Heart right ventricle (tissue), 16 donors: ENCODE measurements at regions not wholly inside any gene's neighbourhood (a gene's known extent, or its start where the extent isn't known, plus 50 kb on each side); places are given as distances from the start of the nearest gene placed in this dataset.

Experiments
- ATAC-seq, 8 donors: fragments of 200-7000 bp; cut with Tn5 transposase; one replicate each; pipeline ENCODE4 v1.9.1; 2020; ENCODE audit warnings: mild to moderate bottlenecking in 8 of 8, moderate library complexity in 8 of 8, moderate number of reproducible peaks in 1 of 8
- DNase-seq, 2 donors: peaks; one replicate each; pipeline ENCODE4 v3.0.0-alpha.2; 2020
- H3K27ac ChIP-seq, 10 donors: fragments of 200-600 bp; sonication (generic) in 2 of 10; one replicate each; pipeline versions ENCODE4 v1.5.0 to v1.8.0; 2020 to 2022; ENCODE audit warnings: mild to moderate bottlenecking in 3 of 10
- H3K27me3 ChIP-seq, 7 donors: fragments of 200-600 bp; one replicate each; pipeline ENCODE4 v1.8.0; 2021 to 2022; ENCODE audit warnings: mild to moderate bottlenecking in 2 of 7
- H3K36me3 ChIP-seq, 9 donors: fragments of 200-600 bp; sonication (generic) in 1 of 9; one replicate each; pipeline versions ENCODE4 v1.5.0 to v1.8.0; 2020 to 2022; ENCODE audit warnings: mild to moderate bottlenecking in 2 of 9
- H3K4me1 ChIP-seq, 9 donors: fragments of 200-600 bp; sonication (generic) in 1 of 9; one replicate each; pipeline versions ENCODE4 v1.5.0 to v1.8.0; 2020 to 2022; ENCODE audit warnings: mild to moderate bottlenecking in 4 of 9
- H3K4me3 ChIP-seq, 10 donors: fragments of 200-600 bp; sonication (generic) in 2 of 10; one replicate each; pipeline versions ENCODE4 v1.5.0 to v1.8.0; 2020 to 2022; ENCODE audit warnings: mild to moderate bottlenecking in 7 of 10, moderate library complexity in 2 of 10
- H3K9me3 ChIP-seq, 11 donors: fragments of 200-600 bp in 10 of 11; sonication (generic) in 2 of 11; one replicate each; pipeline versions ENCODE4 v1.5.0 to v1.8.0; 2013 to 2022; ENCODE audit warnings: mild to moderate bottlenecking in 2 of 11, control low read depth in 1 of 11, moderate library complexity in 1 of 11
- WGBS, 2 donors: extraction: QIAGEN DNeasy Blood & Tissue Kit; methylation state at CpG; one replicate each; pipeline ENCODE4 v1.1.7; 2013; ENCODE audit warnings: inconsistent platforms in 1 of 2; 5-methylcytosine and 5-hydroxymethylcytosine counted together
- intact Hi-C, 10 donors: fragments of 100-400 bp; cut with DNase I; formaldehyde crosslinking; loops; one replicate each; pipeline versions ENCODE4 v1.11.1 to v1.14.2; 2022
- TF ChIP-seq, protein P1 (sequence below), 9 donors: fragments of 200-600 bp; sonication (generic) in 2 of 9; IDR thresholded peaks; one replicate each; pipeline versions ENCODE4 v1.5.0 to v1.8.0; 2021 to 2022; ENCODE audit warnings: antibody characterized with exemption in 9 of 9, mild to moderate bottlenecking in 5 of 9, moderate library complexity in 1 of 9
- donor health status: Arrhythmogenic right ventricular cardiomyopathy.
- donor health status: ischemic (EF 13 %, LVEDD 7.1; RV severe dilation, severe dysfunction).
- donor health status: healthy with polysubstance abuse.
- donor health status: DM: no; HTN: yes; CAD: no.
- donor health status: DM: no; HTN: no; CAD: no.
- donor health status: ischemic (EF 25% LVEDD 6.9; RV normal size, moderate dysfunction).
- donor health status: ischemic (EF 25% LVEDD 5.7; RV mildly dilated, moderate dysfunction).
- donor health status: healthy.
- donor health status: DM: yes; HTN: yes; CAD: no.
- donor health status: Ischemic cardiomyopathy.
- donor health status: ischemic (EF 35%, LVEDD 5.7; RV mildly dilated, moderate dysfunction).
- donor health status: nonischemic (EF 11% LVEDD 7.7; RV severe dilation, severe dysfunction).
- donor health status: DM: yes; HTN: yes; CAD: no.
- donor health status: PGD.
- donor health status: ischemic (EF 29% LVEDD 5.4; RV normal size, mild dysfunction).
- donor health status: nonischemic (EF 23%, LVEDD 6.1; RV moderate dilation, normal function).

DNA sequence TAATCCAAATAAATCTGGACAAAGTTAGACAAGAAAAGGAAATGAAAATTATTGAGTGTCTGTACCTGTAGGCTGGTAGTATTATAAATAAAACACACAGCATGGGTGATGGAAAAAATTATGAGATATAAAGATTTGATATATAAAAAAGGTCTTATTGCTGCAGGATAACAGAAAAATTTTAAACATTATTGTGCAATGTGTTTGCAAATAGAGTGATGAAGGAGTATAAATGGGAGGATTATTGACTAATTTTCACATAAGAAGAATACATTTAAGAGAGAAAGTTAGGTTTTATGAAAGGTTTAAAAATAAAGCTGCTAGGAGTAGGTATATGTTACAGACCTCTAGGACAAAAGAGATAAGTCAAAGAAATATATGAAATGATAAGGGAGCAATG, 336.7 kb upstream of the MAN1A1 start:
- H3K4me3 ChIP-seq, result no peak overlapping the region
- TF ChIP-seq, protein P1, sequence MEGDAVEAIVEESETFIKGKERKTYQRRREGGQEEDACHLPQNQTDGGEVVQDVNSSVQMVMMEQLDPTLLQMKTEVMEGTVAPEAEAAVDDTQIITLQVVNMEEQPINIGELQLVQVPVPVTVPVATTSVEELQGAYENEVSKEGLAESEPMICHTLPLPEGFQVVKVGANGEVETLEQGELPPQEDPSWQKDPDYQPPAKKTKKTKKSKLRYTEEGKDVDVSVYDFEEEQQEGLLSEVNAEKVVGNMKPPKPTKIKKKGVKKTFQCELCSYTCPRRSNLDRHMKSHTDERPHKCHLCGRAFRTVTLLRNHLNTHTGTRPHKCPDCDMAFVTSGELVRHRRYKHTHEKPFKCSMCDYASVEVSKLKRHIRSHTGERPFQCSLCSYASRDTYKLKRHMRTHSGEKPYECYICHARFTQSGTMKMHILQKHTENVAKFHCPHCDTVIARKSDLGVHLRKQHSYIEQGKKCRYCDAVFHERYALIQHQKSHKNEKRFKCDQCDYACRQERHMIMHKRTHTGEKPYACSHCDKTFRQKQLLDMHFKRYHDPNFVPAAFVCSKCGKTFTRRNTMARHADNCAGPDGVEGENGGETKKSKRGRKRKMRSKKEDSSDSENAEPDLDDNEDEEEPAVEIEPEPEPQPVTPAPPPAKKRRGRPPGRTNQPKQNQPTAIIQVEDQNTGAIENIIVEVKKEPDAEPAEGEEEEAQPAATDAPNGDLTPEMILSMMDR (IDR thresholded peaks at IDR 0.05), result no peak
- intact Hi-C loops, result no loop called here
- H3K9me3 ChIP-seq, result no peaks in the 10 kb centered on the region
- DNase-seq, result no peak
- no peaks in the 10 kb centered on the region for H3K27me3 ChIP-seq
- no peak for ATAC-seq
- no peaks in the 10 kb centered on the region for H3K36me3 ChIP-seq
- H3K27ac ChIP-seq, result no peak overlapping the region
- no peaks in the 10 kb centered on the region for H3K4me1 ChIP-seq

DNA sequence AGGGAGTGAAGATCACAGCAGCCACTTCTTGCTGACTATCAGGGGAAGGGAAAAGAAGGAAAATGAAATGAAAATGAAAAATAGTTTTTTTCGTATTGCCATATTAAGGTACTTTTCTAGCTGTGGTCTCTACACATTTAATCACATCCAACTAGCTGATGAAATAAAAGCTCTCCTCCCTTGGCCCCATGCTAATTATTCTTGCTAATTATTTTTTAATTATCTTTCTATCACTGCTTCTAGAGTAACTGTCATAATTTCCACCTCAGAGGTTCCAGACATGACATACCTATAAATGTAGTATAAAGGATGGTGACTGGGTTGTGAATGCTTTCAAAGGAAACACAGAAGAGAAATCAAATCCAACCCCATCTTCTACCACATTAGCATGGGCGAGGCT, 334.1 kb upstream of the MAN1A1 start:
- DNase-seq, result no peak
- intact Hi-C loops, result no loop called here
- Histone ChIP-seq H3K4me1 (no peaks in the 10 kb centered on the region), H3K27me3 (no peaks in the 10 kb centered on the region), H3K9me3 (no peaks in the 10 kb centered on the region), H3K36me3 (no peaks in the 10 kb centered on the region), H3K27ac (no peak overlapping the region), H3K4me3 (no peak overlapping the region)
- no peak for ATAC-seq
- 92% methylated on average over 2 of the region's 2 CpGs for WGBS, 2 donors
- TF ChIP-seq, protein P1 (IDR thresholded peaks at IDR 0.05), result no peak

DNA sequence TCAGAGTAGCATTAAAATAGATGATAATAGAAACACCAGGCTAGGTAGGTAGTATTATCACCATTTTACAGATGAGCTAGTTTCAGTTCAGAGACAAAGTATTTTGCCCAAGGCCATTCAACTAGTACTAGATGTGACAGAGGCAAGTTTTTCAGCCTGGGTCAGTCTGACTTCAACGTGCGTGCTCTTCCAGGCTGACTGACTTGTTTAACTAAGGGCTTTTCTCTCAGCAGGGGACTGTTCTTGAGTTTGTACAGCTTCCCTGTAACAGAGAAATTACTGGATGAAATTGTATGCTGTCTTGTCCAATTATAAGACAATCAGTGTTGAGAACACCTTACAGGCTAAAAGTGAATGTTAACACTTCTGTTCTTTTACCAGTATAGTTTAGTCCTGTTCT, 333.5 kb upstream of the MAN1A1 start:
- DNase-seq (no peak), ATAC-seq (no peak)
- H3K27ac ChIP-seq, result no peak overlapping the region
- 68 to 73% methylated on average over 2 of the region's 2 CpGs for WGBS, 2 donors
- intact Hi-C loops, result no loop called here
- no peaks in the 10 kb centered on the region for H3K27me3 ChIP-seq
- H3K4me3 ChIP-seq, result no peak overlapping the region
- H3K9me3 ChIP-seq, result no peaks in the 10 kb centered on the region
- H3K36me3 ChIP-seq, result no peaks in the 10 kb centered on the region
- no peaks in the 10 kb centered on the region for H3K4me1 ChIP-seq
- TF ChIP-seq, protein P1 (IDR thresholded peaks at IDR 0.05), result no peak

DNA sequence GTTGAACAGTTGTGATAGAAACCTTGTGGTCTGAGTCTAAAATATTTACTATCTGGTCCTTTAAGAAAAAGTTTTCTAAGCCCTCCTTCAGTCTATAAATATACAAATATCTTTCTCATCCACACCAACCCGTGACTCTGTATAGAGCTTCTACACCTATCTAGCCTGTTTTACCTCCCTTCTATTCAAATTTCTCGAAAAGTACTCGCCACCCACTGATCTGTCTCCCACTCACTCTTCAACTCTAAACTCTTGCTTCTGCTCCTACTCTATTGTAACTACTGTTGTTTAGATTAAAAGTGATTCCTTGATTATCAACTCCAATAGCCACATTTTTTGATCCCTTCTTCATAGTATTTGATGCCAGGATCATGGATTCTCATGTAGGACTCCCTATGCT, 329.4 kb upstream of the MAN1A1 start:
- H3K4me3 ChIP-seq, result no peak overlapping the region
- H3K4me1 ChIP-seq, result no peaks in the 10 kb centered on the region
- H3K36me3 ChIP-seq, result no peaks in the 10 kb centered on the region
- H3K27me3 ChIP-seq, result no peaks in the 10 kb centered on the region
- H3K27ac ChIP-seq, result no peak overlapping the region
- TF ChIP-seq, protein P1 (IDR thresholded peaks at IDR 0.05), result no peak
- intact Hi-C loops, result no loop called here
- ATAC-seq (no peak), DNase-seq (no peak)
- 84 to 89% methylated on average over 3 of the region's 3 CpGs for WGBS, 2 donors
- H3K9me3 ChIP-seq, result no peaks in the 10 kb centered on the region

DNA sequence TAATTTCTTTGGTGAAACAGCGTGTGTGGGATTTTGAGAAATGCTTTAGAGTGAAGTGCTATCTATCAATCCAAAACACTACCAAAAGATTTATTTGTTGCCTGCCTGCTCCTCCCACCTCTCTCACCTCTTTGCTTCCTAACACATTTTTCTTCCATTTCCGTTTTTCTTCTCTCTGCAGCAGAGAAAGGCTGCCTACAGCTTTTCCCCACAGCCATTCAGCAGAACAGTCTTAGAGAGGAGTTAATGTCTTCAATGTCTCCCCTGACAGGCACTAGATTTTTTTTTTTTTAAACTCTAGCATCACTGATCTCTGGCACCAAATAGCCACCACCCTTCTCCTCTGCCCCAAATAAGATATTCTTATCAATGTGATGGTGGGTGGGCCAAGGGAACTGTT, 327.8 kb upstream of the MAN1A1 start:
- Histone ChIP-seq H3K4me3 (no peak overlapping the region), H3K4me1 (no peaks in the 10 kb centered on the region), H3K36me3 (no peaks in the 10 kb centered on the region), H3K27me3 (no peaks in the 10 kb centered on the region), H3K9me3 (no peaks in the 10 kb centered on the region), H3K27ac (no peak overlapping the region)
- ATAC-seq (no peak), DNase-seq (no peak)
- intact Hi-C loops, result no loop called here
- WGBS, 2 donors, result 64 to 69% methylated on average over 2 of the region's 2 CpGs
- TF ChIP-seq, protein P1 (IDR thresholded peaks at IDR 0.05), result no peak
